Endothelial cell of umbilical vein (primary cell): ENCODE measurements at regions not wholly inside any gene's neighbourhood (a gene's known extent, or its start where the extent isn't known, plus 50 kb on each side); places are given as distances from the start of the nearest gene placed in this dataset.

Experiments used
- EZH2 ChIP-seq: IDR thresholded peaks from 2 replicates; pipeline ENCODE4 v1.6.1; 2012; ENCODE audit warnings: borderline replicate concordance, low read depth, mild to moderate bottlenecking, moderate library complexity, low read length, inconsistent platforms; ENCODE audit not compliant: severe bottlenecking
- MYC ChIP-seq: IDR thresholded peaks from one replicate; pipeline ENCODE4 v1.6.1; 2011; ENCODE audit warnings: mild to moderate bottlenecking, low read depth, low read length
- TF ChIP-seq, protein P1 (sequence below), 2 donors: IDR thresholded peaks; 1 replicate in 1 of 2; 2 replicates in 1 of 2; pipeline ENCODE4 v1.5.1; 2011; ENCODE audit warnings: low read length in 2 of 2, mild to moderate bottlenecking in 2 of 2, moderate library complexity in 2 of 2, control low read depth in 1 of 2, inconsistent platforms in 1 of 2, low read depth in 1 of 2; ENCODE audit not compliant: insufficient read depth in 1 of 2; ENCODE audit errors: extremely low read depth in 1 of 2

GRCh38 chr12:88945051-88945732, 364.9 kb upstream of the KITLG start:
- no peak for TF ChIP-seq EZH2
- TF ChIP-seq, protein P1, sequence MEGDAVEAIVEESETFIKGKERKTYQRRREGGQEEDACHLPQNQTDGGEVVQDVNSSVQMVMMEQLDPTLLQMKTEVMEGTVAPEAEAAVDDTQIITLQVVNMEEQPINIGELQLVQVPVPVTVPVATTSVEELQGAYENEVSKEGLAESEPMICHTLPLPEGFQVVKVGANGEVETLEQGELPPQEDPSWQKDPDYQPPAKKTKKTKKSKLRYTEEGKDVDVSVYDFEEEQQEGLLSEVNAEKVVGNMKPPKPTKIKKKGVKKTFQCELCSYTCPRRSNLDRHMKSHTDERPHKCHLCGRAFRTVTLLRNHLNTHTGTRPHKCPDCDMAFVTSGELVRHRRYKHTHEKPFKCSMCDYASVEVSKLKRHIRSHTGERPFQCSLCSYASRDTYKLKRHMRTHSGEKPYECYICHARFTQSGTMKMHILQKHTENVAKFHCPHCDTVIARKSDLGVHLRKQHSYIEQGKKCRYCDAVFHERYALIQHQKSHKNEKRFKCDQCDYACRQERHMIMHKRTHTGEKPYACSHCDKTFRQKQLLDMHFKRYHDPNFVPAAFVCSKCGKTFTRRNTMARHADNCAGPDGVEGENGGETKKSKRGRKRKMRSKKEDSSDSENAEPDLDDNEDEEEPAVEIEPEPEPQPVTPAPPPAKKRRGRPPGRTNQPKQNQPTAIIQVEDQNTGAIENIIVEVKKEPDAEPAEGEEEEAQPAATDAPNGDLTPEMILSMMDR (IDR thresholded peaks at IDR 0.05; ENCODE audit: extremely low read depth in 1 of 2, insufficient read depth in 1 of 2, low read depth in 1 of 2, low read length in 2 of 2) = no peak
- TF ChIP-seq MYC = no peak
